Skeletal muscle cell (primary cell): ENCODE measurements at regions not wholly inside any gene's neighbourhood (a gene's known extent, or its start where the extent isn't known, plus 50 kb on each side); places are given as distances from the start of the nearest gene placed in this dataset.

Experiments
- DNase-seq: peaks from one replicate; pipeline ENCODE4 v3.0.0-alpha.2; 2010; ENCODE audit warnings: low read depth
- H3K4me3 ChIP-seq: 2 replicates; pipeline ENCODE4 v1.5.1; 2011; ENCODE audit warnings: low read depth, mild to moderate bottlenecking, control low read depth, low read length, moderate library complexity

- DNase-seq = peak; percentile 80
- no peak overlapping the region for H3K4me3 ChIP-seq
These were observed 205.7 kb downstream of the GAS1 start for GRCh38 chr9:86741311-86742208.

DNA sequence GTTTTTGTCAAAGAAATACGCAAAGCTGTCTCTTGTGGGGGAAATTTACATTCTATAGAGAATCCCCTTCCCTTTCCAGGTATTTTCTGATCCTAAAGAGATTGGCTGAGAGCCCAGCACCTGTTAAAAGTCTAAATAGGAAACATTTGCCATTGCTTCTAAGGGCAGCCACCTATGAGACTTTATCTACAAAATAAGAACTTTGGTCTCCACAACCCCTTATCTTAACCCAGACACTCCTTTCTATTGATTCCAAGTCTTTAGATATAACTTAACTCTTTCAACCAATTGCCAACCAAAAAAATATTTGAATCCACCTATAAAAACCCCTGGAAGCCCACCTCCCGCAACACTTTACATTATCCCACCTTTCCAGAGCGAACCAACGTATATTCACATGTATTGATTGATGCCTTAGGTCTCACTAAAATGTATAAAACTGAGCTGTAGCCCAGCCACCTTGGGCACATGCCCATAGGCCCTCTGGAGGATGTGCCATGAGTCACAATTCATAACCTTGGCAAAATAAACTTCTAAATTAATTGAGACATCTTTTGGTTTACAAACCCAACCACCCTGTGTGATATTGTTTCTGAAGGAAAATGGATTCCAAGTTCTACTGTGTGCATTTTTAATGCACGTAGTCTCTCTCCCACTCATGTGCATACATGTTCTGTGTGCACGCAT, 211.4 kb downstream of the GAS1 start:
- no peak overlapping the region for H3K4me3 ChIP-seq
- no peak for DNase-seq

DNA sequence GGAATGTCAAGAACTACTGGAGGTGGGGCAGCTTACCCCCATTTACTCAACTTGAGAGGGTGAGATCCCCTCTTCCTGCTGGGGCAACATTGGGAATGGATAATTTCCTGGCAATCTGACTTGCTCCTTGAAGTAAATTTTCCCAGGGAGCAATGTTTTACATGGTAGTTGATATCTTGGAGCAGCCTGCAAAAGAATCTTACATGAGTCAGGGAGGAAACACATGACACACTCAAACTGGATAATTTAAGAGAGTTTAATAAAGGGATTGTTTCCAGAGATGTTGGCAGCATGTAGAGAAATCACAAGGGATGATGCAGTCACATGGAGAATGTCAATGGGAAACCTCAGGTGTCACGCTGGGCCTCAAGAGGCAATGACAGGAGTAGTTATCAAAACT, 212.5 kb downstream of the GAS1 start:
- no peak for DNase-seq
- H3K4me3 ChIP-seq = no peak overlapping the region

GRCh38 chr9:86733929-86734328, 213.4 kb downstream of the GAS1 start:
- no peak overlapping the region for H3K4me3 ChIP-seq
- DNase-seq = no peak

- peak; percentile 98 for DNase-seq
- no peak overlapping the region for H3K4me3 ChIP-seq
These were observed 214.7 kb downstream of the GAS1 start for GRCh38 chr9:86732514-86733171.

DNA sequence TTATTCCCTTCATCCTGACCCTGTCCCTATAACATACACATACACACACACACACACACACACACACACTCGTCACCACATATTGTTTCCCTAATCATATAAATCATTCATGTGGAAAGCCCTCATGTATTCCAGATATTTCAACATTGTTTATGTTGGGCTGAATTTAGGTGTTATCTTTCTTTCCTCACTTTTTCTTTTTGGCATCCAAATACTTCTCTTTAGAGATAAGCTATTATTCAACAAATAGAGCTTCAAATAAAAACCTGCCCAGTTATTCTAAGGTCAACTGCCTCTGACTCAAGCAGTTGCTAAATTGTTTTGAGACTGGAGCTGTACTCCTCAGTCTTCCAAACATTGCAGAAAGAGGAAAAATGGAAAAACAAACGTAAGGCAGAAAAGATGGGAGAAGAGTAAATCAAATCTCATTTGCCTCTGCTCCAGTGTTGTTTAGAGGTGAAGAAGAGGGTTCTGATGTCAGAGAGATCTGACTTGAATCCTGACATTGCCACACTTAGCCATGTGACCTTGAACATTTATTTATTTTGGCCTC, 215.7 kb downstream of the GAS1 start:
- no peak overlapping the region for H3K4me3 ChIP-seq
- DNase-seq = peak; percentile 47

DNA sequence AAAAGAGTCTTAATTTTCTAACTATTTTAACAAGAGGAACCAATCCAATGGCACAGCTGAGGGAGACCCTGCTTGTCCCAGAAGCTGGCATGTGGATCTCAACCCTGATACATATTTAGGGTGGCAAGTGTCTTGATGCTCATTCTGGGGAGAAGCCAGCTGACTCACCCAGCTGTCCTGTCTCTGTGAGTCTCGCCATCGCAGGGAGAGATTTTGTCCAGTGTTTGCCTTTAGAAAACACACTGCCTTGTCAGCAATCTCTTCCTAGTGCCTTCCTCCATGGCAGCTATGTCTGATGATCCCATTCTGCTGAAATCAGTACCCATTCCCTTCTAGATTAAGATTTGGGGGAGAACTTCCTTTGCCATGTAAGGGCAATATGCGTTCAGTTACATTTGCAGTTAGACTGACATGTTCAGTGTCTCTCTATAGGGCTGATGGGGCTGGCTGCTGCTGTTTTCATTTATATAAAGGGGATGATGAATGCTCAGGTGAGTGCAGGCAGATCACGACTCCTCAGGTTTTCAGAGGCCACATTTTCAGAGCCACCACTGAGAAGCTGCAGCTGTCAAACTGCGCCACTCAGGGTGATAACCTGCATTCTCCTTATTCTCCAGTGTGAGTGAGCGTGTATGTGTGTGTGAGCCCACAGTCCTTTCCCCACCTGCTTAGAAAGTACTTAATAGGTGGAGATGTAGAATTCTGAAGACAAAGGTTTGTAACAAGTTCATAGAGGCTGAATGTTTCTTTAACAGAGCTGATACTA, 217.0 kb downstream of the GAS1 start:
- H3K4me3 ChIP-seq = no peak overlapping the region
- DNase-seq = no peak

DNA sequence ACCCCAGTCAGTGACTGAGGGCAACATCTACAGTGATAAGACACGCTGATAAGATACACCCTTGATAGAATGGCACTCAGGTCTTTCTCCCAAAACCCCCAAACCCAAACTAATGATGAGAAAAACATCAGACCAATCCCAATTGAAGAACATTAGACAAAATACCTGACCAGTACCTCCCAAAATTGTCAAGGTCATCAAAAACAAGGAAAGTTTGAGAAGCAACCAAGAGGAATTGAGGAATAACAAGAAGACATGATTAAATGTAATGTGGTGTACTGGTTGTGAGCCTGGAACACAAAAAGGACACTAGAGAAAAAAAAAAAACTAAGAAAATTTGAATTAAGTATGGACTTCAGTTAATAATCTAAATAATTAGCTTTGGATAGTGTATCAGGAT, 222.8 kb downstream of the GAS1 start:
- no peak overlapping the region for H3K4me3 ChIP-seq
- no peak for DNase-seq

DNA sequence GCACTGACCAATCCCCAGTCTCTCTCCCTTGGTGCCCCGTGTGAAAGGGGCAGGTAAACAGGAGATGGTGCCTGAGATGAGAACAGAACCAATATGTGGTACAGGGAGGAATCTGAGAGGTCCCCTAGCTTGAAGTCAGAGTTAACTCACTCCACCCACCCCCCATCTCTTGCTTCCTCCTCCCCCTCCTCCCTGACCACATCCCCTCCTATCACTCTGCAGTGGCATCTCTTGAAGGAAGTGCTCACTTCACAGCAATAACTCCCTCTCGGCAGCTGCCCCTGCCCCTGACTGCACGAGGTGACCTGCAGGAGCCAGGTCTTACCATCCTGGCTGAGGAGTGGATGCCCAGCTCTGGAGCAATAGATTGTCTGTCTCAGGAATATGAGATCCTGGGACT, 224.0 kb downstream of the GAS1 start:
- no peak overlapping the region for H3K4me3 ChIP-seq
- DNase-seq = no peak

DNA sequence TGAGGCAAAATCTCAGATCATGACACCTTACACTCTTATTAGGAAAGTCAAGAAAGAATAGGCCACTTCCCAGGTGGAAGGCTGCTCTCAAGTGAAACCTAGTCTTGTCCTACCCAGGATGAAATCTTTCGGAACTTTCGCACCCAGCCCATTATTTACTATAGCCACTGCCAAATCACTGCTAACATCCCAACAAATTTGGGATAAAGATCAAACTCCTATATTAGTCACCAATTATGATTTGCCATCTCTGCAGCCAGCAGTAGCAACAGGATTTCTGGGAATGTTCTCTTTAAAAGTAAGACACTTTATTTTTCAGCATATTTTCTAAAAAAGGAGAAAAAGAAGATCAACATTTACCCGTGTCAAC, 224.6 kb downstream of the GAS1 start:
- no peak overlapping the region for H3K4me3 ChIP-seq

GRCh38 chr9:86721843-86722705, 225.2 kb downstream of the GAS1 start:
- H3K4me3 ChIP-seq = no peak overlapping the region
- peak; percentile 88 for DNase-seq

More for the DNA sequence above, 224.6 kb downstream of the GAS1 start:
- DNase-seq = no peak

GRCh38 chr9:86721226-86721781, 226.0 kb downstream of the GAS1 start:
- H3K4me3 ChIP-seq = no peak overlapping the region
- DNase-seq = no peak

- H3K4me3 ChIP-seq = no peak overlapping the region
These were observed 226.6 kb downstream of the GAS1 start for GRCh38 chr9:86720639-86721225.

GRCh38 chr9:86718388-86719049, 228.8 kb downstream of the GAS1 start:
- DNase-seq = no peak
- H3K4me3 ChIP-seq = no peak overlapping the region

More at GRCh38 chr9:86720639-86721225, 226.6 kb downstream of the GAS1 start:
- DNase-seq = no peak

DNA sequence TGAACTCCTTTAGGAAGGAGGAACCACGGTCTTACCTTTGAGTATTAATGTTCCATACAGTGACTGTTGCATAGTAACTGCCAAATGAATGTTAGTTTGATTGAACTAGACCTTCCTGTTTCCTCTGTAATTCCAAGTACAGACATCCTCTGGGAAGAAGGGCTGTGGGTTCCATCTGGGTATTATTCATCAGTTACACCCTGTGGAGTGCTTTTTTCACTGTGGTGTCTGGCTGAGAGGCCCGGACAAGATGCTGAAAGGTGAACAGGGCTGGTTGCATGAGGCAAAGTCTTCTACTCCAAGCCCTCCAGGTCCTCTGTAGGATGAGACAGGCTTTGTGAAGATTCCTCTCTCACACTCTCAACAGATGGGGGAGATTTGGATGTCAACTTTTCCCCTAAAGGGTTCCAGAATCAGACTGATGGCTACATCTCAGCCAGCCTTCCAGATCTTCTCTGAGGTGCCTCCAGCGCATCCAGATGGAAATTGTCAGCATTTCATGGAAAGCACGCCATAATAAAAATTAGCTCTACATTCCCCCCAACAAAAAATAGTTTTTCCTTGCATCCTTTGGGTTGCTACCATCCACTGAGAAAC, 230.9 kb downstream of the GAS1 start:
- no peak for DNase-seq
- no peak overlapping the region for H3K4me3 ChIP-seq

DNA sequence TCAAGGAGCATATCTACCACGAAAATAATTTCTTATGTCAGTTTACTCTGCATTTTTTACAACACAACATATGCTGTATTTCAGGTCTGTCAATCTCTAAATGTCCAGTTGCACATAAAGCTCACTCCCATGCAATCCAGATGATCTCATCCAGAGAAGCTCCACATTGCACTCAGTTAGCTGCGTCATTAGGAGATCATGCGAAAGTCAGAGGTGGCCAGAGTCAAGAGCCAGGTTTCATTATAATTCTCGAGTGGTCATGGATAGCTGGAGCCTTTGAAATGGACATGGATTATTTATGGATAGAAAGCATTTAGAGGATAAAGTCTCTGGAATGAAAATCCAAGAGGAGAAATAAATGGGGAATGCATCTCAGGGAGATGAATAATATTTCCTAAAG, 232.3 kb downstream of the GAS1 start:
- no peak overlapping the region for H3K4me3 ChIP-seq
- peak; percentile 91 for DNase-seq

DNA sequence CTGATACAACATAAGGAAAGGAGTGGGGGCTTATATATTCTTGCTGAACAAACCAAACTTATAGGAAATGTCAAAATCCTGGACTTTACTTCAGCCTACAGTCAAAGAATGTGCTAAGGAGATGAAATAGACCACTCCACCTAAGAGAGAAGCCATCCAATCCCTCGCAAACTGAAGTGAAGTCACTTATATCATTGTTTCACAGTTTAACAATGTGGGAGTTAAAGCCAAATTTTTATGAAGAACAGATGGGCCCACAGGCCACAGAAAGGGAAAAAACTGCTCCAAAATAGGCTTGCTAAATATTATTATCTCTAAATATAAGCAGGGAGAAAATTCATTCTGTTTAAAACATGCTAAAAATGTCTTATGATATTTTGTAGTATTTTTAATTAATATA, 233.3 kb downstream of the GAS1 start:
- DNase-seq = no peak
- H3K4me3 ChIP-seq = no peak overlapping the region
